ENCODE measurements at regions not wholly inside any gene's neighbourhood (a gene's known extent, or its start where the extent isn't known, plus 50 kb on each side); places are given as distances from the start of the nearest gene placed in this dataset.
"Not testable (repeated sequence)": the region's sequence is repeated elsewhere in the genome, so short reads cannot be mapped to it uniquely, and the experiment has no call there.

- DNase-seq (ENCODE audit: extremely low read depth, low read depth) = peak; percentile 34
These were observed 80.1 kb upstream of the CD55 start for GRCh38 chr1:207241164-207241934.

DNA sequence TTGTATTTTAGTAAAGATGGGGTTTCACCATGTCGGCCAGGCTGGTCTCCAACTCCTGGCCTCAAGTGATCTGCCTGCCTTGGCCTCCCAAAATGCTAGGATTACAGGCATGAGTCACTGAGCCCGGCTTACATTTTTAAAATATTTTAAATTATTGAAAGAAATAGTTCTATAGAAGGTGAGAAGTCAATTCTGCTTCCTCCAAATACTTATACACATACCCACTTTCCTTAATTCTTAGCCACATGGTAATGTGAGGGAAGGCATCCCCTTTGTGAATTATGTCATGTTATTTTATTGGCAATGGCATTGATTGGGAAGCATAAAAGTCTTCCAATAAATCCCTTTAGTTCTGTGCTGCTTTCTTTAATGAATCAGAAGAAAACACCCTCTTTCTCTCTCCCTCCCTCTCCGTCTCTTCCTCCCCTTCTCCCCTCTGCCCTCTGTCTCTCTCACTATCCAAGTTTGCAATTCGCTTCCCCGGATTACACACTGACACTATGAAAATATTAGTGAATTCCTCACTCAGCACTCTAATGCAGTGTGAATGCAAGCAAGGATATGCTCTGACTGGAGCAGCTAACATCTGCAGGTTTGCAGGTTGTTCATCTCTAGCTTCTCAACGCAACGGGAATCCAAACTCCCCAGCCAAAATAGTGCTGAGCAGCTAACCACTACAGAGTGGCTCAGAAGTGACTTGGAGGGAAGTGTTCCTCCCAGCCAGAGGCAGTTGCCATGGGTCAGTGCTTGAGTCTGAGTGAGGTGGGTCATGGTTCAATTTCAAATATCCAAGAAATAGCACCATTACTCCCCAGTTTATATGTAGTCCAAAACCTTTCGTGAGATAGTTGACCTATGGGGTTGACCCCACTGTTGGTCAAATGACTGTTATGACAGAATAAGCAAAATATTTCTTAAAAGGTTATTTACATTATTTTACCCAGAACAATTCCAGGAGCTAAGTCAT lies 77.8 kb upstream of the CD55 start:
- DNase-seq (ENCODE audit: extremely low read depth, low read depth) = no peak

- DNase-seq (ENCODE audit: extremely low read depth, low read depth) = no peak
These were observed 77.1 kb upstream of the CD55 start for GRCh38 chr1:207244409-207244801.

GRCh38 chr1:207245124-207245523 lies 76.4 kb upstream of the CD55 start:
- no peak for DNase-seq (ENCODE audit: extremely low read depth, low read depth)

GRCh38 chr1:207248544-207249198 lies 72.8 kb upstream of the CD55 start:
- no peak for DNase-seq (ENCODE audit: extremely low read depth, low read depth)

DNA sequence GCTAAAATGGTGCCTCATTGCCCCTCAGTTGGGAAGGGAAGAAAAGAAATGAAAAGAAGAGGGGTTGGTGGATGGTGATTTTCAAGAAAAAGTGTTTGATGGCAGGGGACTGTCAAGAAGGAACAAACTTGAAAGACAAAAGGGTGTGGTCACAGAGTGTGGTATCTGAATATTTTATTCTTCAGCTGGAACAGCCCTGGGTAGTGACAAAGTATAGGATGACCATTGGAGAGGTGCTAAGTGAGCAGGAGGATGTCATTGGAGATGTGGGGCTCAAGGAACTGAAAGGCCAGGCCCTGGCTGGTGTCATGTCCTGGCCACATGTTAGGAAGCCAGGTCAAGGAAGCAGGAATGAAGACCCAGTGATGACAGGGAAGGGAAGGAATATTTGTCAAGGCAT lies 71.0 kb upstream of the CD55 start:
- DNase-seq (ENCODE audit: extremely low read depth, low read depth) = no peak

GRCh38 chr1:207251066-207251465 lies 70.4 kb upstream of the CD55 start:
- DNase-seq (ENCODE audit: extremely low read depth, low read depth) = no peak

GRCh38 chr1:207256869-207257268 lies 64.6 kb upstream of the CD55 start:
- no peak for DNase-seq (ENCODE audit: extremely low read depth, low read depth)

DNA sequence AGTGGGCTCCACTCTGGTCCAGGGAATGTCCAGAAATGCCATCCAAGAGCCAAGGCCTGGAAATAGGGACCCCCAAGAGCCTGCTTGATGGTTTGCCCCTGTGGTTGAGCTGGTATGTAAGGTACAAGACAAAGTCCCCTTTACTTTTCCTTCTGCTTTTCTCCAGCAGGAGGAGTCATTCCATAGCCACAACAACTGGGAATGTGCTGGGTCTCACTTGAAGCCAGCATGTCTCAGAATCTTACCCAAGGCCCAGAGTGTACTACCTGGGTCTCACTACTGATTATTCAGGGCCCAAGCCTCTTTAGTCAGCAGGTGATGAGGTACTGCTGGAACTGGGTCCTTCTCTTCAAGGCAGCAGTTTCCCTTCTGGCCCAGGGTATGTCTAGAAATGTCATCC lies 62.1 kb upstream of the CD55 start:
- peak; percentile 58 for DNase-seq (ENCODE audit: extremely low read depth, low read depth)

DNA sequence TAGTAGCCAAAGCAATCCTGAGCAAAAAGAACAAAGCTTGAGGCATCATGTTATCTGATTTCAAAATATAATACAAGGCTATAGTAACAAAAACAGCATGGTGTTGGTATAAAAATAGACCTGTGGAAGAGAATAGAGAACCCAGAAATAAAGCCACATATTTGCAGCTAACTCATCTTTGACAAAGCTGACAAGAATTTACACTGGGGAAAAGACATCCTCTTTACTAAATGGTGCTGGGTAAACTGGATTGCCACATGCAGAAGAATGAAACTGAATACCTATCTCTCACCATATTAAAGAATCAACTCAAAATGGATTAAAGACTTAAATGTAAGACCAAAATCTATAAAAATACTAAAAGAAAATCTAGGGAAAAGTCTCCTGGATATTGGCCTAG lies 59.5 kb upstream of the CD55 start:
- DNase-seq (ENCODE audit: extremely low read depth, low read depth) = no peak

DNA sequence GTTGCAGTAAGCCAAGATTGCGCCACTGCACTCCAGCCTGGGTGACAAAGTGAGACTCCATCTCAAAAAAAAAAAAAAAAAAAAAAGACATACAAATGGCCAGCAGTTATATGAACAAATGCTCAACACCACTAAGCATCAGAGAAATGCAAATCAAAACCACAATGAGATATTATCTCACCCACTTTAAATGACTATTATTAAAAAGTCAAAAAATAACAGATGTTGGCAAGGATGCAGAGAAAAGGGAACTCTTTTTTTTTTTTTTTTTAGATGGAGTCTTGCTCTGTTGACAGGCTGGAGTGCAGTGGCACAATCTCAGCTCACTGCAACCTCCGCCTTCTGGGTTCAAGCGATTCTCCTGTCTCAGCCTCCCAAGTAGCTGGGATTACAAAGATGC lies 58.6 kb upstream of the CD55 start:
- not testable (repeated sequence) for DNase-seq (ENCODE audit: extremely low read depth, low read depth)

DNA sequence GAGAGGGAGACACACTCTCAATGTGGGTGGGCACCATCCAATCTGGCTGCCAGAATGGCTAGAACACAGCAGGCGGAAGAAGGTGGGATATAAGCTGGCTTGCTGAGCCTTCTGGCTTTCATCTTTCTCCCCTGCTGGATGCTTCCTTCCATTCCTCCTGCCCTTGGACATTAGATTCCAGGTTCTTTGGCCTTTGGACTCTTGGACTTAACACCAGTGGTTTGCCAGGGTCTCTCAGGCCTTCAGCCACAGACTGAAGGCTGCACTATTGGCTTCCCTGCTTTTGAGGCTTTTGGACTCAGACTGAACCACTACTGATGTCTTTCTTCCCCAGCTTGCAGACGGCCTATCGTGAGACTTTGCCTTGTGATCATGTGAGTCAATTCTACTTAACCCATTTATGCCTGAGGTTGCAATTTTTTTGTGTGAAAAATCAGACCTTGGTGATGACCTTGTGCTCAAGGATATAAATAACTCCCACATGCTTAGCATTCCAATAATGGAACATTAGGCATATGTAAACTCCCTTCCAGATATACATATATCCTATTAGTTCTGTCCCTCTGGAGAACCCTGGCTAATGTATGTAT lies 56.7 kb upstream of the CD55 start:
- DNase-seq (ENCODE audit: extremely low read depth, low read depth) = no peak

- DNase-seq (ENCODE audit: extremely low read depth, low read depth) = no peak
These were observed 53.1 kb upstream of the CD55 start for GRCh38 chr1:207268337-207268736.

DNA sequence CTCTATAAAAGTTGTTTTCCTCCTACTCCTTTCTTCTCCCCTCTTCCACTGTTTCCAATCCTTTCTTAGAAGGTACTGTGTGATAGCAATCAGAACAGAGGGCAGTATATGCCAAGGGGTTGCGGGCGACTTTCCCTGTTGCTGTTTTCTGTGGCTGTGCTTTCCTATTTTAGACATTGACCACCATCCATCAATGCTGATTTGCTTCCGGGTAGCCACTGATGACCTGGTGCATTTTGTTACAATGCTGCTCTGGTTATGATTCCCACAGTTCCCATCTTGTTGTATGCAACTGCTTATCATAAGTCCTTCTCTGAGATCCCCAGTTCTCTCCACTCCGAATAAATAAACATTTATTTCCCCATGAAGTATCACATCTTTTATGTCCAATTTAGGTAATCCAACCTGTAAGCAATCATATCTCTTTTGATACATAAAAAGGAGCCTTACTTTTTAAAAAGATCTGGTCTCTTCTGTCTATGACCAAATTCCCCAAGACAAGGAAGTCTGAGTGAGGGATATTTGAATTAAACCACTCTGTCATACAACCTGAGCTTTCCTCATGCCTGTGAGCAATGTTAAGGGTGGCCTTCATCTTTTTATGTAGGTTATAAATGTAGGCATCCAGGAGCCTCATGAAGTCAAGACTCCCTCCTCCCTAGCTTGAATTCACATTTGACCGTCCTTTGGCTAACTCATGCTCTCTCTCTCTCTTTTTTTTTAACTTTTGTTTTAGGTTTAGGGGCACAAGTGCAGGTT lies 52.5 kb upstream of the CD55 start:
- no peak for DNase-seq (ENCODE audit: extremely low read depth, low read depth)

Data from NCI-H460 (cell line).